ENCODE measurements at regions not wholly inside any gene's neighbourhood (a gene's known extent, or its start where the extent isn't known, plus 50 kb on each side); places are given as distances from the start of the nearest gene placed in this dataset.
"Not testable (repeated sequence)": the region's sequence is repeated elsewhere in the genome, so short reads cannot be mapped to it uniquely, and the experiment has no call there.

- DNase-seq (ENCODE audit: low spot score), result no peak
Measured at GRCh38 chr6:10343320-10343719, 71.6 kb downstream of the TFAP2A start.

- no peak for DNase-seq (ENCODE audit: low spot score)
Measured at GRCh38 chr6:10341605-10342004, 73.3 kb downstream of the TFAP2A start.

DNA sequence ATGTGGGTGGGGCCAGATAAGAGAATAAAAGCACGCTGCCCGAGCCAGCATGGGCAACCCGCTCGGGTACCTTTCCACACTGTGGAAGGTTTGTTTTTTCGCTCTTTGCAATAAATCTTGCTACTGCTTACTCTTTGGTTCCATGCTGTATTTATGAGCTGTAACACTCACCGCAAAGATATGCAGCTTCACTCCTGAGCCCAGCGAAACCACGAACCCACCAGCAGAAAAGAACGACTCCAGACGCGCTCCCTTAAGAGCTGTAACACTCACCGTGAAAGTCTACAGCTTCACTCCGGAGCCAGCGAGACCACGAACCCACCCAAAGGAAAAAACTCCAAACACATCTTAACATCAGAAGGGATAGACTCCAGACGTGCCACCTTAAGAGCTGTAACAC, 76.7 kb downstream of the TFAP2A start:
- DNase-seq (ENCODE audit: low spot score), result no peak

DNA sequence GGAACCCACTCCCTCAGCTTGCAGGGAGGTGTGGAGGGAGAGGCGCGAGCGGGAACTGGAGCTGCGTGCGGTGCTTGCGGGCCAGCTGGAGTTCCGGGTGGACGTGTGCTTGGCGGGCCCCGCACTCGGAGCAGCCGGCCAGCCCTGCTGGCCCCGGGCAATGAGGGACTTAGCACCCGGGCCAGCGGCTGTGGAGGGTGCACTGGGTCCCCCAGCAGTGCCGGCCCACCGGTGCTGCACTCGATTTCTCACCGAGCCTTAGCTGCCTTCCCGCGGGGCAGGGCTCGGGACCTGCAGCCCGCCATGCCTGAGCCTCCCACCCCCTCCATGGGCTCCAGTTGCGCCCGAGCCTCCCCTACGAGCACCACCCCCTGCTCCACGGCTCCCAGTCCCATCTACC, 77.5 kb downstream of the TFAP2A start:
- not testable (repeated sequence) for DNase-seq (ENCODE audit: low spot score)

DNA sequence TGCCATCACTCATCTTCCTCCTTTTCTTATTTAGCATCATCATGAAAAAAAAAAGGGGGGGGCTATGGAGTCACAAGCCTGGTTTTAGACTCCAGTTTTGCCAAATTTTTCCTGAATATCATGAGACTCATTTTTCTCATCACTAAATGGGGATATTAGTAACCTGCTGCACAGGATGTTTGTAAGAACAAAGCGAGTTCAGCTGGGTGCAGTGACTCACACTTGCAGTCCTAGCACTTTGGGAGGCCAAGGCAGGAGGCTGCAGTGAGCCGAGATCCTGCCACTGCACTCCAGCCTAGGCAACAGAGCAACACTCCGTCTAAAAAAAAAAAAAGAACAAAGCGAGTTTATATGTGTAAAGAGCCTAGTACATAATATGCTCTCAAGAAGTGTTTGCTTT, 82.8 kb downstream of the TFAP2A start:
- DNase-seq (ENCODE audit: low spot score), result no peak

DNA sequence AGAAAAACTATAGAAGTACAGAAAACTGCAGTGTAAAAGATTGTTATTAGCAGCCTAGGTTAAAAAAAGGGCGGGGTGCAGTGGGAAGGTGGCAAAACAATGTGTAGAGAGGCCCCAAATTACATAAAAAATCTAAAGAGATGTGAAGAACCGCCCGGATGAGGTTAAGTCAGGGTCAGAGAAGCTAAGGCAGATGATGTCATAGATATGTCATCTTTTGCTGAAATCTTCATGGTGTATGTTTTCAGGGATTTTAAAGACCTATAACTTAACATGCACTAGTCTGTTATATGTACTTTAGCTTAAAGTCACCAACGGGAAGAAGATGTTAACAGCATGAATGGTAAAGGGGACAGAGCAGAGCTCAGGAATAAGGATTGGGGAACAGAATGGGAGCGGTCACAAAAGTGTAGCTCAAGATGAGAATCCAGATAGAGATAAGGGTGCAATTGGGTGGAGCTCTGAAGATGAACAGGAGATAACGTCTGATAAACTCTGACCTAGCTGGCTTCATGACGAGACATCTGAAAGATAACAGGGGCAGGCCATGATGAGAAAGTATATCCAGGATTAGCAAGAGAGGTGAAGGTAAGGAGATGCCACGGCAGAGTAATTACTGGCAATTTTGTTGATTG, 83.4 kb downstream of the TFAP2A start:
- no peak for DNase-seq (ENCODE audit: low spot score)

DNA sequence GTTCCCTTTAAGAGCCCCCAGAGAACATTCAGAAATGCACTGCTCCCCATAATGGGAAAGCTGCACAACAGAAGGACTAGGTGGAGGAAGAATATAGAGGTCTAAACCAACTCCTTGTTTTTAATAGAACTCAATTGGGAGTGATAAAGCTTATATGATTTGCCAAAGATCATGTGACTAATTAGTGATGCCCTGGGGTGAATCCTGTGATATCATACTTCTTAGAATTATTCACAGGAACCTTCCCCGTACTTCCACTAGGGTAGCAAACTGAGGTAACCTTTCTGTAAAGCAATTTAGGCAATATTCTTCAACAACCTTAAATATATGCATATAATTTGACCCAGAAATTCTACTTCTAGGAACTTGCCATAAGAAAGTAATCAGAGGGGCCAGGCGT, 84.4 kb downstream of the TFAP2A start:
- no peak for DNase-seq (ENCODE audit: low spot score)

DNA sequence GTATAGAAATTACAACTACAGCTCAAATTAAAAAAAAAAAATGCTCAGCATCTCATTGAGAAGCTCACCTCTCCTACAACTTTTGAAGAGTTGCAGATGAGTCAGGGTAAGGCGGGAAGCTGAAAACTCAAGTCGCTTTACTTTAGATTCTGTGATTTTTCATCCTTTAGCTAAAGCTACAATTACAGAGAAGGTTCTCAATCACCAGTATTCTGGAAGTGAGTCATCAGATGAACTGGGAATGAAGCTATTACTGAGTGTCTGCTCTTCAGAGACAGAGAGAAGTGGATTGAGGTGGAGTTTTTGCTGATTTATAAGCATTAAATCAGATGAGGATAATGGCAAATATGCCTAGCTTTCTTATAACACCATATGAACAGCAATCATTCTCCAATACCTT, 91.9 kb downstream of the TFAP2A start:
- DNase-seq (ENCODE audit: low spot score), result no peak

GRCh38 chr6:10320291-10320690, 94.6 kb downstream of the TFAP2A start:
- DNase-seq (ENCODE audit: low spot score), result no peak

GRCh38 chr6:10316373-10316721, 98.5 kb downstream of the TFAP2A start:
- DNase-seq (ENCODE audit: low spot score), result no peak

DNA sequence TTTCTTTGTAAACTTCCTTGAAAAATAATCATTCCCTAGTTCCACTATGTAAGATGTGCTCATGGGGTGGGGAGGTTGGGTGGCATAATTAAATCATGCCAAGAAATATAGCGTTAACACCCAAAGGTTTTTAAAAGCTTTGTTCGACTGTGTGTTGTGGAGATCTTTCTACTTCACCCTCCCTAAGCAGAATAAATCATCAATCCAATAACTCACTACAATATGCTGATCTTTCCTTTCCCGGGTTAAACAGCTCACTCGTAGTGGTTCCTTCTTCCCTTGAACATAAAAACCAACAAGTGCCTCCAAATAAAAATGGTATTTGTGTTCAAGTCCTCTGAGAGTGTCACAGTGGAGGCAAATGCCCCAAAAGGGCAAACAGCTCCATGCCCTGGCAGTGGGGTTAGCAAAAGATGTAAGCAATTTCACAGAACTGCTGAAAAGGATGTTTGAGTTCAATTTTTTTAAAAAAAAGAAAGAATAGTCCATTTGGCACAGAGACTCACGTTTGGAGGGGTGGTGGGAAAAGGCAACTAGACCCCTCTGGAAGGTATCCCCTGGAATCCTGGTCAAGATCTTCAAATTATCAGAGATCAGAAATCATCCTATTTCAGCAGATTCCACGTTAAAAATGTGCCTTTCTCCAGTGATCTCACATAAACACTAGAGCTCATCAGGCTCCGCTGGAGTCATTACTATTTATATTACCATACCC, 99.1 kb downstream of the TFAP2A start:
- no peak for DNase-seq (ENCODE audit: low spot score)

DNA sequence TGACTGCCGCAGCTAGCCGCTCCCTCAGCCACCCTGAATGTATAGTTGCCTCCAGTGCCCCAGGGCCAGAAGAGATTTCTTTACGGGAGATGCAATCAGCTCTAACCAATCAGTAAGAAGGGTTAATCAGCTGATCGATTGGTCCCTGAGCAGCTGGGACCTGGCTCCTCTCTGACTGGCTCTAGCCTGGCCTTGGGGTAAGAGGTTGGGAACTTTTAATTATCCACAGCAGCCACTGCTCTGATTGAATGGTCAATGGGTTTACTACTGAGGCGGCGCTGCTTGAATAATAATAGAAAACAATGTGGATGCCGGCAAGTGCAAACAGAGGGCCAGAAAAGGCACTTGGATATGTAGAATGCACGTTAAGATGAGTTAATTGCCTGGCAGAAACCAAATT, 99.8 kb downstream of the TFAP2A start:
- DNase-seq (ENCODE audit: low spot score), result no peak

DNA sequence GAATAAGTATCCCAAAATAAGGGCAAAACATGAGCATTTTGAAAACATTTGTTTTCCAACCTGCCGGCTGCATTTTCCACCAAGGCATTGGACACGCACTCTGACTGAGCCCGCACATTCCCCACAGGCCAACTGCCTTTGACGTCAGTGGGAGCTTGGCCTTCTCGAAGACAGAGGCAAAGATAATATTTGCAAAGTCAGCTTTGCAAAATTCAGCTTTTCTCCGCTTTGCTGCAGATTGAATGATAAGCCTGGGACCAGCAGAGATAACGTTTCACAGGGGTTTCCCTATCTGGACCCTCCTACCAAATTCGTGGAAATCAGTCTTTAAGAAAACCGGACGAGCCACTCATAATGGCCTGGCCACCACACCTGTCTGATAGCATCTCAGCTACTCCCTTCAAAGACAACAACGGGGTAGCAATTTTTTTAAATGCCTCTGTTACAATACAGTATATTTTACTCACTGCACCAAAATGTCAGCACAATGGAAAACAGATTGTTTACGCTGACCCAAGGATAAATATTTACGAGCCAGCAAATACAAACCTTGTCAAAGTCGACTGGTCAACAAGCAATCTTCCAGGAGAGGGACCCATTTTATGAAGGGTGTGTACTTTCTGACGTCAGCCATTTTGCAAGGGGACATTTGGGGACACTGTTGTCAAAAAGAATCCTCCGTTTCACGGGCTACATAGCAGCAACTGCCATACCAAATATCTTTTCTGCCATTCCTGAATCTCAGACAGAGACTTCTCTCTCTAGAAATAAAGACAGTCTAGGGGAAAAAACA, 100.5 kb downstream of the TFAP2A start:
- no peak for DNase-seq (ENCODE audit: low spot score)

DNA sequence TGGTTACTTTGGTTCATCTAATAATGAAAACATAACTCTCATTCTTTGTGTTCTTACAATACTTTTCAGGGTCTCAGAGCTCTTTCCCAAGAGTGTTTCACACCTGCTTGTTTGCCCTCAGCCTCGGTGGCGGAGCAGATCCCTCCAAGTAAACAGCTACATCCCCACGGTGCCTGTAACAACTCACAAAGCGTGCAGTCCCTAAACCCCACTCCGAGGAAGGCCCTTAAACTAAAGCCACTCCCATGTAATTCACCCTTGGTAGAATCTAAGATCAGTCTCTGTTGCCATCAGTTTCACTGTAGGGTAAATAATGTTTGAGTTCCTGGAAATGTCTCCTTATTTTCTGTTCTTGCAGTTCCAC, 101.1 kb downstream of the TFAP2A start:
- no peak for DNase-seq (ENCODE audit: low spot score)

GRCh38 chr6:10312445-10312844, 102.4 kb downstream of the TFAP2A start:
- no peak for DNase-seq (ENCODE audit: low spot score)

DNA sequence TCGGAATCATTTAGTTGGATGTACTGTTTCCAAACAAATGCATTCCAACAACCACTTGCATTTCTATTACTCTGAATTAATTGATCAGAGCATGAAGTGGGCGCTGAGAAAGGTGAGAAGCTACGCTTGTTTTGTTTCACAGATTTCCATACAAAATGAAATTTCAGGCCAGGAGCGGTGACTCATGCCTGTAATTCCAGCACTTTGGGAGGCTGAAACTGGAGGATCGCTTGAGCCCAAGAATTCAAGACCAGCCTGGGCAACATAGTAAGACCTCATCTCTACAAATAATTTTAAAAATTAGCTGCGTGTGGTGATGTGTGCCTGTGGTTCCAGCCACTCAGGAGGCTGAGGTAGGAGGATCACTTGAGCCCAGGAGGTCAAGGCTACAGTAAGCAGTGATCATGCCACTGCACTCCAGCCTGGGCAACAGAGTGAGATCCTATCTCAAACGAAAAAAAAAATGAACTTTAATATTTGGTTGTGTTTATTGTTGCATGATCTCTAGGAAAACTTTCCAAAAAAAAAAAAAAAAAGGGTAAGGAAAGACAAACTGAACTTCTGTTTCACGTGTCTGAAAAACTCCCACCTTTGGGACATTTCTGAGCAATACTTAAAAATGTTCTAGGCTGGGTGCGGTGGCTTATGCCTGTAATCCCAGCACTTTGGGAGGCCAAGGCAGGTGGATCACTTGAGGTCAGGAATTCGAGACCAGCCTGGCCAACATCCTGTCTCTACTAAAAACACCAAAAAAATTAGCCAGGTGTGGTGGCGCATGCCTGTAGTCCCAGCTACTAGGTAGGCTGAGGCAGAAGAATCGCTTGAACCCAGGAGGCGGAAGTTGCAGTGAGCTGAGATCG, 103.1 kb downstream of the TFAP2A start:
- not testable (repeated sequence) for DNase-seq (ENCODE audit: low spot score)

DNA sequence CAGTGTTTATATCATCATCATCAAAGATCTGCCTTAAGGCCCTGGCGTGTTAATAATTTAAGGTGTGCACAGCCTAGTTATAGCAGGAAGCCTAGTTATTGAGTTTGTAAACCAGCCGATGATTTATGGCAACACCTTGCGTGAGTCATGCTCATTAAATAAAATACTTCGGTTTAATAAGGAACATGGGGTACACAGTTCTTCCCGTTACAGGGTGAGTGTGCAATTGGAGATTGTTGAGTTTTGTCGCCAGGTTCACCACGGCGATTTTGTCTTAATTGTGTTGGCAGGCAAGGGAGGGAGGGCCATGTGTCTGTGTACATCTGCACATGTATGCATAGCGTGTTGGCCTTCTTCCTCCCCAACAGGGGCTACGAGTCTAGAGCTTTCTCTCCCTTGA, 104.0 kb downstream of the TFAP2A start:
- DNase-seq (ENCODE audit: low spot score), result no peak

- no peak for DNase-seq (ENCODE audit: low spot score)
Measured at GRCh38 chr6:10310330-10310653, 104.6 kb downstream of the TFAP2A start.

DNA sequence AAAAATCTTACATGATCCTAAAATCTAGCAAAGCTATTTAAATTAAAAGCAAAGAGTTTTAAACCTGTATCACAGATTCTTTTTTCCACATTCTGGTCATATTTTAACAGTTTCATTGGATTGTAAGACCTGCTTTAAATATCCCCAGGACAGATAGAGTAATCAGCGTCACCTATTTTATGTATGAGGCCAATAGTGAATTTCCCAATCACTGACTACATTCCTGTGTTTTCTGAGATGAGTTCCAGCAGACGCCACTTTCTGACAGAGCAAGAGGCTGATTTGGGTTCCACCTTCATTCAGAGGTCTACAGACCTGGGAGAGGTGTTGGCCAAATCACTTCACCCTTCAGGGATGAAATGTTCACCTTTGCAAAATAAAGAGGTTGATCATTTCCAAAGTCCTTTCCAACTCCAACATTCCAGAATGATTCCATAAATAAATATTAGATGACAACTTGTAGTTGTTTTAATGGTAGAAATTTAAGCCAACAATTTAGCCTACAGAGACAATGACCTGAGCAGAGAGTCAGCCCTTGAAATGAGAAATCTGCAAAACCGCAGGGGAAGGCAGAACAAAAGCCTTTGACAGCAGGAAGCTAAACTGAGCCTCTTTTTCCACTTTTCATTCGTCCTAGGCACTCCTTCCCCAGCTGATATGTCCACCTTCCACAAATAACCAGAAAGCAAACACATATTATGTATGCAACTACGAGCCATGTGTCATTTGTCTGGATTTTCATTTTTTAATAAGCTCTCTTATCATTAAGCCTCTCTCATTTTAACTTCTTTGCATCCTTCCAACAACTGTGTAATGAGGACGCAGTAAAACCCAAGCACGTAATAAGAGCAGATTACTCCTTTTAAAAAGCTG, 105.2 kb downstream of the TFAP2A start:
- no peak for DNase-seq (ENCODE audit: low spot score)

DNA sequence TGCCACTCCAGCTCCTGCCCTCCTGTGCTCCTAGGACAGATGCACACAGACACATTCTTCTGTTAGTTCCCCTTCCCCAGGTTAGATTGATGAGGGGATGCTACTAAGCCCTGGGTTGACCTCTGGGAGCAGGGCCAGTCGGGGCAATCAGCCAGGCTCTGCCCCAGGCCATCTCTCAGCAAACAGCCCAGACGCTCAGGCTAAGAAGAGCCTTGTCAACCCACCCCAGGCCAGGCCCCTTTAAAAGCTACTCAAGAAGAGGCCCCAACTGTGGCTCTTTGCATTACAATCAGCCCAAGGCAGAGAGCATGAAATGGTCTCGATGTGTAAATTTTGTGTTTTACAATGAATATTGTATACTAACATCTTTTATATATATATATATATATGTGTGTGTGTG, 107.4 kb downstream of the TFAP2A start:
- no peak for DNase-seq (ENCODE audit: low spot score)

DNA sequence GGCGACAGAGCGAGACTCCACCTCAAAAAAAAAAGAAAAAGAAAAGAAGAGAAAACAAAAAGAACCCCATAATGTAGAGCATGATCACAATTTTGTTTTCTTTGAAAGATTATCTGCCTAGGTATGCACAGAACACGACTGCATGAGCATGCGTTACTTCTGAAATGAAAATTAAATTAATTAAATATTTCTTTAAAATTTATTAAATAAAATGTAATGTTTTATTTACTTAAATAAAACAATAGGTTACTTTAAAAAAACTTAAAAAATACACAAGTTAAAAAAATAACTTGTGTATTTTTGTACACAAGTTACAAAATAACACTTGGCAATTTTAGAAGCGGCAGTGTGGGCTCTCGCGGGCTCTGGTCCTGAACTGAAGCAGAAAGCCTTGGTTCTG, 107.8 kb downstream of the TFAP2A start:
- no peak for DNase-seq (ENCODE audit: low spot score)
